CD4-positive, alpha-beta T cell treated with Interleukin-4 for 4 hours (primary cell): ENCODE measurements at regions not wholly inside any gene's neighbourhood (a gene's known extent, or its start where the extent isn't known, plus 50 kb on each side); places are given as distances from the start of the nearest gene placed in this dataset.
"Not testable (repeated sequence)": the region's sequence is repeated elsewhere in the genome, so short reads cannot be mapped to it uniquely, and the experiment has no call there.

Experiments used
- DNase-seq: peaks from one replicate; pipeline ENCODE4 v3.0.0-alpha.2; 2020

DNA sequence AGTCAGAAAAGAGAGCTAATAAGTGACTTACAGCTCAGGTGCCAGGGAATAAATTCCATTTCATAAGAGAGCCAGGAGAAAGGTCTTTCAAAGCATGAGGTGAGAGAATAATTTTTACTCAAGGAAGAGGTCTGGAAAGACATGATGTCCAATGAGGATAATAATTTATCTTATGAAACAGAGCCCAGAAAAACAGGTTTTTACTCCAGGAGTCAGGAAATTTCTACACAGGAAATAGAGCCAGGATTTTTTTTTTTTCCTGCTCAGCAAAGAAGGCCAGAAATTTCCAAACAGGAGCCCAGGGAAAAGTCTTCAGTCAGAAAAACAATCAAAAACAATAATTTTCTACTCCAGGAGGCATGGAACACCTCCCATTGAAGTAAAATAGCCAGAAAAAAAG lies 1185.7 kb upstream of the TSPY4 start:
- DNase-seq: no peak

DNA sequence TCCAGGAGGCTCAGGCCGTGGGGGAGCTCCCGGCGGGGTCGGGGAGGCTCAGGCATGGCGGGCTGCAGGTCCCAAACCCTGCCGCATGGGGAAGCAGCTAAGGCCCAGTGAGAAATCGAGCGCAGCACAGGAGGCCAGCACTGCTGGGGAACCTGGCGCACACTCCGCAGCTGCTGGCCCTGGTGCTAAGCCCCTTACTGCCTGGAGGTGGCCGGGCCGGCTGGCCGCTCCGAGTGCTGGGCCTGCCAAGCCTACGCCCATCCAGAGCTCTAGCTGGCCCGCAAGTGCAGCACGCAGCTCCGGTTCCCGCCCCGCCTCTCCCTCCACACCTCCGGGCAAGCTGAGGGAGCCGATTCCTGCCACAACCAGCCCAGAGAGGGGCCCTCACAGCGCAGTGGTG lies 1208.7 kb upstream of the TSPY4 start:
- DNase-seq: no peak

DNA sequence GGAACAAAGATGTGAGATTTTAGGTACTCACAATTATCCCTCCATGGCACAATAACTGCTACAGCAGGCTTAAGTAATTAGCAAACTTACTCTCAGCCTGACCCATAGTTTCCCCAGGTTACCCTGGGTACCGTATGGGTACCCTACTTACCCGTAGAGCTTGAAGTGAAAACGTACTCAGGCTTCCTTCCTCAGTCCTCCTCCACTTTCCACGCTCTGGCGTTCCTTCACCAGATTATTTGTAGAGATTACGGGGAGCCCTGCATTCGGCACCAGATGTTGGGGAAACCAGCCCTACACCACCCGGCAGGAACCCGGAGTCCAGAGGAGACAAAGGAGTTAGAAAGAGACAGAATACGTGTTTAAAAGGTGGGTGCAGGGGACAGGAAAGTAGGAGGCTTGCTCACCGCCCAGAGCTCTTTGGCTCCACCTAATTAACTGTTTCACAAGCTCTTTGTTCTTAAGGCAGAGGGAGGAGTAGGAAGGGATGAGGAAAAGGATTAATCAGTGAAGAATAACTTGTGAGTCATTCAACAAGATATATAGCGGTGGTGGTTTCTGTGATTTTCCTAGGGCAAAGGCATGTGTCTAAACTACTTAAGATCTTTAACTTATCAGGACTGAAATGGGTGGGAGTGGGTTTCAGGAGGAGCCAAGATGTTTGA lies 1211.2 kb upstream of the TSPY4 start:
- no peak for DNase-seq

DNA sequence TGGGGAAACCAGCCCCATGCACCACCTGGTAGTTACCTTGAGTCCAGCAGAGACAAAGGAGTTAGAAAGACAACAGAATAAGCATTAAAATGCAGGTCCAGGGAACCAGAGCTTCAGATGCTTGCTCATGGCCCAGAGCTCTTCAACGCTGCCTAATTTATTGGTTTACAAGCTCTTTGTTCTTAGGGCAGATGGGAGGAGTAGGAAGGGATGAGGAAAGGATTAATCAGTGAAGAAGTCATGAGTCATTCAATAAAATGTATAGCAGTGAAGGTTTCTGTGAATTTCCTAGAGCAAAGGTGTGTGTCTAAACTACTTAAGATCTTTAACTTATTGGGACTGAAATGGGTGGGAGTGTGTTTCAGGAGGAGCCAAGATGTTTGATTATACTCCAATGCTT lies 1210.3 kb upstream of the AMELY start:
- no peak for DNase-seq

DNA sequence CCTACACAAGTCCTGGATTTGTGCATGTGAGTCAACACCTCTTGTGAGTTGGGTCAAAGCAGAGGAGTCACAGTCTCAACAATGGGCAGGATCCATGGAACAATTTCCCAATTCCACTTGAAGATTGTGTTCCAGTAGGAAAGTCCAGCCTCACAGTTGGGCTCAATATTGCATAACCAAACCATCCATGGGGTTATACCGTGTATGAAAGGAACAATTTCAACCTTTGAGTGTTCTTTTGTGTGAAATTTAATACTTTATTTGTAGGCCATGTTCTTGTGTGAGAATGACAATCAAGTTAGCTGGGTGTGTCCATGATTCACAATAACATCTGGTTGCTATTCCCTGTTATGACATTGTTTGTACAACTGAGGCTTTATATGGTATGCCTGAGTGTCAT lies 1182.9 kb upstream of the AMELY start:
- DNase-seq: no peak

DNA sequence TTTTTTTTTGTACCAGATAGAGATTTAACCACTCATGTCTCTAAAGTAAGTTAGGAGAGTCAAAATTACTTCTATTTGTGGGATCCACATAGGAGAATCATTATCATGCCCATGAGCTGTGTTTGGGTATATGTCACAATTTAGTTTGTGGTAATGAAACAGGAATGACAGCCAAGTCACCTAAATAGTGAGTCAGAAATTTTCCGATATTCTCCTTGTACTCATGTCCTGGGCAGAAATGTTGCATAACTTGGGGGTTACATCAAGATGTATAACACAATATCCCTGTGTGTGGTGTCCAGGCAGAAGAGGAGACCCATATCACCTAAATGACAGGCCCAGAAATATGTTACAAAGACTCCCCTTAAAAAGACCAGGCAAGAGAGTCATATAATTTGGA lies 1181.4 kb upstream of the AMELY start:
- no peak for DNase-seq

DNA sequence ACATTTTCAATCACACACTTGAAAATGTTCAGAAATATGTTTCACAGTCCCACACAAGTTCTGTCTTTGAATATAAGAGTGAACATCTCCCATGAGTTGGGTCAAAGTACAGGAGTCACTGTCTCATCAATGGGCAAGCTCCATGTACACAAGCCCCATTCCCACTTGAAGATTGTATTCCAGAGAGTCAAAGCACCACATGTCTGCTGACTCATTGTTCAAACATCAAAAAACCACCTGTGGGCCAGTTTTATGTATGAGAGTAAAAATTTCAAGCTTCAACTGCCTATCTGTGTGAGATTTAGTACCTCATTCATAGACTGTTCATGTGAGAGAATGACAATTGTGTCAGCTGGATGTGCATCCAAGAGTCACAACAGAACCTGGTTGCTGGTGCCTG lies 1174.4 kb upstream of the AMELY start:
- no peak for DNase-seq

DNA sequence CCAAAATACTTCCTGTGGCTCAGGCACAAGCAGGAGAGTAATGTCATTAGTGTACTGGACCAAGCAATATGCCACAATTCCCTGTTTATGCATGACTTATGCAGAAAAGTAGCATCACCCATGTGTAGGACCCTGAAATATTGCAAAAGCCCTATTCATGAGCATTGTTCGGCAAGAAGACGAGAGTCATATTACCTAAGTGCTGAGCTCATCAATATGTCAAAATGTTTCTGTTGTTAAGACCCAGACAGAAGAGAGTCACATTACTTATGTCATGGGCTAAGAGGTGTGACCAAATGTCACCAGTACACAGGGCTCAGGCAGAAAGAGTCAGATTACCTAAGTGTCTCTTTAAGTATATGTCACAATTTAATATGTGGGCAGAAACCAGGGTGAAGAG lies 1172.6 kb upstream of the AMELY start:
- no peak for DNase-seq

DNA sequence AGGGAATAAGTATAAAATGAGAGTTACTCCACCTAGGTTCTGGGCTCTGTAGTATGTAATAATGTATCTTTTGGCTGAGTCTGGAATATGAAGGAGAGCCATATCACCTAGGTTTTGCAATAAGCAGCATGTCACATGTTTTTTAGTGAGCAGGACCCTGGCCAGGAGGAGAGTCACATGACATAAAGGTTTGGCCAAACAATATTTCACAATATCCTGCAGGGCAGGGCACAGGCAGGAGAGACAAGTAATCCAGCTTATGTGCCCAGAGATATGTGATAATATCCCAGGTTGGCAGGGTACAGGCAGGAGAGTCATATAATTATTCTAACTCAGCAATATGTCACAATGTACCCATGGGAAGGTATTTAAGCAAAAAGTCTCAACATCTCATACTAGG lies 1169.6 kb upstream of the AMELY start:
- DNase-seq: no peak

DNA sequence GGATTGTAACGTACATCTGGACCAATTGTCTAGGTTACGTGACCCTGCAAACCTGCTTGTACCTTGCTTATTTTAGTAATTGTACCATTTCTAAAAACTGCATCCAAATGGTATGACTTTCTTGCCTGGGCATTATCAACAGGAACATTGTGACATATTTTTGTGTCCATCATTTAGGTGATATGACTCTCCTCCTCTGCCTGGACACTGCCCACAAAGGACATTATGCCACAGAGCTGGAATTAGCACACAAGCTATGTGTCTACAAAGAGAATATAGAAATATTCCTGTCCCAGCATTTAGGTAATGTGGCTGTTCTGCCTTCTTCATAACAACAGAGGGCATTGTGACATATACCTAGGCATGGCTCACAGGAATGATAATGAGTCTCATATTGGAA lies 1153.7 kb upstream of the AMELY start:
- DNase-seq: no peak

DNA sequence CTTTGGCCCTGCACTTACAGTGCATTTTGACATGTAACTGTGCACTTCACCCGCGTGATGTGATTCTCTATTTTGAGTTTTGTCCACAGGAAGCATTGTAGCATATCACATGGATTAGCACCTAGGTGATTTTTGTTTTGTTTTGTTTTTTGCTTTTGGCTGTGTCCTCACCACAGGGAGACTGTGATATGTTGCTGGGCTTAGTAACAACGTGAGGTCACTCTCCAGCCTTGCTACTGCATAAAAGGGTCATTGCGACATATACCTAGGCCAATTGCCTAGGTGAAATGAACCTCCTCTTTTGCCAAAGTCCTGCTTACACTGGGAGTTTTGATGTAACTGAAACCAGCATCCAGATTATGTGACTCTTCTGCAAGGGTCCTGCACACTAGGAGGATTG lies 1152.9 kb upstream of the AMELY start:
- no peak for DNase-seq

DNA sequence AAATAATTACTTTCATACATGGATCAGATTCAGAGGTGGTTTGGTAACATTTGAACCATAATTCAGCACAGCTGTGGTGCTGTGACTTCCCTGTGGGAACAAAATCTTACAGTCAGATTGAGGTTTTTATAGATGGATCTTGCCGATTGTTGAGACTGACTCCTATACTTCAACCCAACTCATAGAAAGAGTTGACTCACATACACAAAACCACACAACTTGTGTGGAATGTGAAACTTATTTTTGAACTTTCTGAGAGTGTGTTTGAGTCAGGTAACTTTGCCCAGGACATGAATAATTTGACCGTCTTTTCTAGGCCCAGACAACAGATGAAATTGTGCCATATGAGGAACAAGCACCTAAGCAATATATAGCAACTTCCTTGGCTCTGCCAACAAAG lies 1152.4 kb upstream of the AMELY start:
- no peak for DNase-seq

DNA sequence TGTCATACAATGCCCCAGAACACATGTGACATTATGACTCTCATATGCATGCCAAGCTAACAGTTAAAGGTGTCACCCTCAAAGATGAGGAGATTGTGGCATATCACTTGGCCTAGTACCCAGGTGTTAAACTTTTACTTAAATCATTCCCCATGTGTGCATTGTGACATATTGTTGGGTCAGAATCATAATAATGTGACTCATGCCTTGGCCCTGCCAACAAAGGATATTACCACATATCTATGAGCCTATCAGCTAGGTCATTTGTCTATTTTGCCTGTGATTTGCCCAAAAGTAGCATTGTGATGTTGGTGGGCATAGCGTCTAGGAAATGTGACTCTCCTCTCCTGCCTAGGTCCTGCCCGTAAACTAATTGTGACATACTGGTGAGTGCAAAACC lies 1147.1 kb upstream of the AMELY start:
- no peak for DNase-seq

DNA sequence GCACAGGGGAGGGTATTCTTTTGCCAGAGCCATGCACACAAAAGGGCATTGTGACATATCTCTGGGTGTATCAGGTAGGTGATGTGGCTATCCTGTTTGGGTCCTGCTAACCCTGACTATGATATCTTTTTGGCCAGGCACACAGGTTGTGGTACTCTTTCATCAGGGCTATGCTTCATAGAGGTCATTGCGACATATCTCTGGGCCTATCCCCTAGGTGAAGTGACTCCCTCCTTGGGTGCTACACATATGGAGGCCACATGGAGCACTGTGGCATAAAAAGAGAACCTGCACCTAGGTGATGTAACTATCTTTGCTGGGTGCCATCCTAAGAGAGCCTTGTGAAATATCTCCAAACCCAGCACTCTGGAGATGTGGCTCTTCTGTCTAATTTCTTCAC lies 1139.8 kb upstream of the AMELY start:
- no peak for DNase-seq

DNA sequence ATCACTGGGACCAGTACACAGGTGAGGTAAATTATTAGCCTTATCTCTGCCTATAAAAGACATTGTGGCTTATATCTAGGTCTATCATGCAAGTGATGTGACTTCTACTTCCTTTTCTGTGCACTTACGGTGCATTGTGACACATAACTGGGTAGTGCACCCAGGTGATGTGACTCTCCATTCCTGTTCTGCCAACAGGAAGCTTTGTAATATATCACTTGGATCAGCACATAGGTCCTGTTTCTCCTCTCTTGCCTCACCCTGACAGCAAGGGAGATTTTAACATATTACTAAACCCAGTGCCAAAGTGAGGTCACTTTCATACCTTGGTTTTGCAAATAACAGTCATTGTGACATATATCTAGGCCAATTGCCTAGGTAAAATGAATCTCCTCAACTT lies 1129.7 kb upstream of the AMELY start:
- DNase-seq: no peak

DNA sequence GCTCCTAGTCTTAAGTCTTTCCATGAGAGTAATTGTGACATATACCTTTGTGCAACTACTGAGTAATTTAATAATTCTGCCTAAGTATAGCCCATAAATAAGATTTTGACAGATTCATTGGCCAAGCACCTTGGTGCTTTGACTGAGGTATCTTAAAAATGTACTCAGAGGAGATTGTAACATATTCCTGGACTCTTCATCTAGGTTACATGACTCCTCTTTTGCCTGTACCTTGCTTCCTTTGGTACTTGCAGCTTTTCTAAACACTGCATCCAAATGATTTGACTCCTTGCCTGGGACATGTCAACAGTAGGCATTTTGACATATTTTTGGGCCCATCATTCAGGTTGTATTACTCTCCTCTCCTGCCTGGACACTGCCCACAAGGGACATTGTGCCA lies 1125.0 kb upstream of the AMELY start:
- no peak for DNase-seq

DNA sequence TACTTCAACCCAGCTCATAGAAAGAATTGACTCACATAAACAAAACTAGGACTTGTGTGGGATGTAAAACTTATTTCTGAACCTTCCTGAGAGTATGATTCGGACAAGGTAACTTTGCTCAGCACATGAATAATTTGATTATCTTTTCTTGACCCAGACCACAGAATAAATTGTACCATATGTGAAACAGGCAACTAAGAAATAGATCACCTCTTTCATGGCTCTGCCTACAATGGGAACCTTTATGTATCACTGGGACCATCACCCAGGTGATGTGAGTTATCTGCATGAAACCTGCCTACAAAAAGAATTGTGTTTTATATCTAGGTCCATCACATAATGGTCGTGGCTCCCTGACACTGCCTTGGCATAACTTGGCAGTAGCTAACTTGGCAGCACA lies 1124.1 kb upstream of the AMELY start:
- DNase-seq: no peak

DNA sequence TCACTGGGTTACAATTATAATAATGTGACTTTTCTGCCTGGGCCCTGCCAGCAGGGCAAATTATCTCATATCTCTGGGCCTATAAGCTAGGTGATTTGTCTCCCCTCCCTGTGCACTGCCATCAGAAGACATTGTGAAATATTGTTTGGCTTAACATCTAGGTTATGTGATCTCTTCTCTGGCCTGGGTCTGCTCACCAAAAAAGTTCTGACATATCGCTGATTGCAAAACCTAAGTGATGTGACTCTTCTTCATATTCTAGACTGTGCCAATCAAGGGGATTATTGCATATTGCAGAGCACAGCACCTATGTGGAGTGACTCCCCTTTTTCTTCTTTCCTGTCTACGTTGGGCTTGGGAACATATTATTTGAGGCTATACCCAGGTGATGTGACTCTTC lies 1123.1 kb upstream of the AMELY start:
- DNase-seq: no peak

DNA sequence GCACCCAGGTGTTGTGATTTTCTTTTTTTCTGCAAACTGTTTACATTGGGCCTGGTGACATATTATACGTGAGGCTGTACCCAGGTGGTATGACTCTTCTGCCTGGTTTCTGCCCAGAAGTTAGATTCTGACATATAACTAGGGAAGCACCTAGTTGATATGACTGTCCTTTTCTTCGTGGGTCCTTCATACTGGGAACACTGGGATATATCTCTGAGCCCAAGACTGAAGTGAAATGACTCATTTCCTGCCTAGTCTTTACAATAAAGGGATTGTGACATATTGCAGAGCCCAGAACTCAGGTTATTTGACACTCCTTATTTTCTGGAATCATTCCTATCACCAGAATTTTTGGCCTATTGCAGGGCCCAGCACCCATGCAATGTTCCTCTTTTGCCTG lies 1121.6 kb upstream of the AMELY start:
- DNase-seq: no peak

DNA sequence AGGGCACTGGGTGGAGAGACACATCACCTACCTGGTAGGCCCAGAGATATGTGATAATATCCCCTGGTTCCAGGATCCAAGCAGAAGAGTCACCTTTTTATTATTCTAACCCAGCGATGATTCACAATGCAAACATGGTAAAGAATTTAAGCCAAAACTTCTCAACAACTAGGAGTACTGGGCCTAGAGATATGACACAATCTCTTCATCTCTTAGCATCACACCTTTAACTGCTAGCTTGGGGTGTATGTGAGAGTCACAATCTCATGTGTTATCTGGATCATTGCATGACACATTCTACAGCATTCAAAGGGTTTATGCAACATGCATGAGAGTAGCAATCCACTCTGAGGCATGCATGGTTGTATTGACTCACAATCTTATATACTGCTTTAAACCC lies 1109.0 kb upstream of the AMELY start:
- DNase-seq: no peak

DNA sequence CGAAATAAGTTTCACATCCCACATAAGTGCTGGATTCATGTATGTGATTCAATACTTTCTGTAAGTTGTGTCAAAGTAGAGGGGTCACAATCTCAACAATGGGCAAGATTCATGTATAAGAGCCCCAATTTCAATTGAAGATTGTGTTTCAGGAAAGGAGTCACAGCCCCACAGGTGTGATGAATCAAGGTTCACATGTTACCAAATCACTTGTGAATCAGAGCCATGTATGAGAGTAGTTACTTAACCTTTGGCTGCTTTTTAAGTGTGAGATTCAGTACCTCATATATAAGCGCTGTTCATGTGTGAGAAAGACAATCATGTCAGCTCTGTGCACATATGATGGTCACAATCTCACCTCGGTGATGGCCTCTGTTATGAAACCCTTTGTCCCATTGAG lies 1100.0 kb upstream of the AMELY start:
- DNase-seq: no peak

DNA sequence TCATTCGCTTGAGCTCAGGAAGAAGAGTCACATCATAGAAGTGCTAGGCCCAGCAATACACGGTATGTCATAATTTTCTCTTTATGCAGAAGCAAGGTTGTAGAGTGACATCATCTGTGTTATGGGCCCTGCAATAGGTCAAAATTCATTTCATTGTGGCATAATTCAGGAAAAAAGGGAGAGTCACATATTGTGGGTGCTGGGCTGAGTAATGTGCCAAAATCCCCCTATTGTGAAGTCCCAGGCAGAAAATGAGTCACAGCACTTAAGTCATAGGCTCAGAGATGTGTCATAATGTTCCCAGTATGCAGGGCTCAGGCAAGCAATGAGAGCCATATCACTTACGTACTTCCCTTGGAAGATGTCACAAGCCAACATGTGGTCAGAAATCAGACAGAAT lies 1092.6 kb upstream of the AMELY start:
- no peak for DNase-seq

DNA sequence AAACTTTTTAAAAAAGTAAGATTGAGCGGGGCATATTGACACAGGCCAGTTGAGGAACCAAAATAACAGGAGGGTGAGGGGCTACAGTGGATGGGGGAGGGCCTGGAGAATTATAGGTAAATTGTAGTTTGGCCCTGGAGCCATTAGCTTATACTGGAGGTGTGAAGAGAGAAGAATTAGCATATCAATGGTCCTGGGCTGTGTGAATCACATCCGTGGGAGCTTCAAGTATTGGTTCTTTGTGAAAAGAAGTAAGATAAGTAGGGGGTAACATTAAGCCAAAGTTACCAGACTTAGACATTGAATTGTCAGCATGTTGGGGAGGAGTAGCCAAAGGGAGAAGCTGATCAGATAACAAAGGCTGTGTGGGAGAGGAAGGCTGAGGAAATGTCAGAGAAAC lies 1085.2 kb upstream of the AMELY start:
- no peak for DNase-seq

DNA sequence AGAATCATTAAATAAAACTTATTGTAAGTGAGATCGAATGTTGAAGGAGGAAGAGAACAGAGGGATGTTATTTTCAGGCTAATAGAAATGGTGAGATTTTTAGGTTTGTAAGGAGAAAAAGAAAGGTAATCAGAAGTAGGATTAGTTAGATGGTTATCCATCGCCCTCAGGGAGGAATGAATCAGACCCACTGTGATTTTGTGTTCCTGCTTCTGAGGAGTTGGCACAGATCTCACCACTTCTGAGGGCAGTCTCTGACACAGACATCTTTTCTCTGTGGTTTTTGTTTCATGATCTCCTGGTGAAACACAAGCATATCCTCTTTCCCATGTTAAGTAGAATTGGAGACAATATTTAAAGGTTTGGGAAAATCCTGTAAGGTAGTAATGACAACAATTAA lies 1083.2 kb upstream of the AMELY start:
- not testable (repeated sequence) for DNase-seq

DNA sequence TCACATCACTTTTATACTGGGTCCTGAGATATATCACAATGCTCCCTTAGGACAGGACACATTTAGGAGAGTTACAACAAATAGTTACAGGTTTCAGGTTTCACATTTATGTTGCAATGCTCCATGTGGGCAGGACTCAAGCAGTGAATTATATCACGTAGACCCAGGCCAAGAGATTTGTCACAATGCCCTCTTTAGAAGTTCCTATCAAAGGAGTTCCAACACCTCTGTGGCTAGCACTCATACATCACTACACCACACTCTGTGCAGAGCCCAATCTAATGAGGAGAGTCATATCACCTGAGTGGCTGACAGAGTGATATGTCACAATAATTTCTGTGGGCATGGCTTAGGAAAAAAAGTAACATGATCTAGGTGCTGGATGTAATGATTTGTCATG lies 1068.2 kb upstream of the AMELY start:
- DNase-seq: no peak

DNA sequence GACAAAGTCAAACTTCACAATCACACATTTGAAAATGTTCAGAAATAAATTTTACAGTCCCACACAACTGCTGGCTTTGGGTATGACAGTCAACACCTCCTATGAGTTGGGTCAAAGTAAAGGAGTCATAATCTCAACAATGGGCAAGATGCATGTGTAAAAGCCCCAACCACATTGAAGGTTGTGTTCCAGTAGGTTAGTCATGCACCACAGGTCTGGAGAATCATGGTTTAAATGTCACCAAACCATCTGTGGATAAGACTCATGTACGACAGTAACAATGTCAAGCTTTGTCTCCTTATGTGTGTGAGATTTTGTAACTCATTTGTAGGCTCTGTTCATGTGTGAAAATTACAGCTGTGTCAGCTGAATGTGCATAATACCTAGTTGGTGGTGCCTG lies 1065.7 kb upstream of the AMELY start:
- DNase-seq: no peak
